ENCODE measurements at regions not wholly inside any gene's neighbourhood (a gene's known extent, or its start where the extent isn't known, plus 50 kb on each side); places are given as distances from the start of the nearest gene placed in this dataset.
"Not testable (repeated sequence)": the region's sequence is repeated elsewhere in the genome, so short reads cannot be mapped to it uniquely, and the experiment has no call there.

GRCh38 chr1:182159443-182159842 is 97.9 kb upstream of the ZNF648 start:
- intact Hi-C loops (cut with DNase I, micrococcal nuclease): no loop called here
- no peaks in the 10 kb centered on the region for H3K27me3 Mint-ChIP-seq
- Histone ChIP-seq H3K4me3 (ENCODE audit: low read length) (no peak overlapping the region), H3K36me3 (ENCODE audit: insufficient read depth, low read length) (no peaks in the 10 kb centered on the region), H3K4me1 (ENCODE audit: insufficient read depth, low read length) (no peaks in the 10 kb centered on the region), H3K27me3 (ENCODE audit: control insufficient read depth in 1 of 2, insufficient read depth in 2 of 2, low read length in 2 of 2) (no peaks in the 10 kb centered on the region), H3K27ac (ENCODE audit: low read depth in 1 of 2, low read length in 2 of 2) (no peak overlapping the region), H3K9me3 (ENCODE audit: control insufficient read depth in 1 of 2, insufficient read depth in 1 of 2, low read length in 2 of 2) (peaks cover 0 to 6% of the 10 kb centered on the region in 2 experiments)
- DNase-seq (no peak), ATAC-seq (ENCODE audit: poor library complexity) (no peak)
- H3K4me3 Mint-ChIP-seq: no peak overlapping the region
- H3K9me3 Mint-ChIP-seq: peaks cover 2% of the 10 kb centered on the region
- H3K4me1 Mint-ChIP-seq (ENCODE audit: low read depth): no peaks in the 10 kb centered on the region
- ChIA-PET POLR2A (interaction anchor here (0.7 kb wide), 1 partner anchor 11 kb away, joined by 5 read pairs; no protein-coding TSS in a partner anchor), CTCF (no interaction called here)
- no peak overlapping the region for H3K27ac Mint-ChIP-seq
- no peaks in the 10 kb centered on the region for H3K36me3 Mint-ChIP-seq (ENCODE audit: low read depth)
- TF ChIP-seq, protein P1, sequence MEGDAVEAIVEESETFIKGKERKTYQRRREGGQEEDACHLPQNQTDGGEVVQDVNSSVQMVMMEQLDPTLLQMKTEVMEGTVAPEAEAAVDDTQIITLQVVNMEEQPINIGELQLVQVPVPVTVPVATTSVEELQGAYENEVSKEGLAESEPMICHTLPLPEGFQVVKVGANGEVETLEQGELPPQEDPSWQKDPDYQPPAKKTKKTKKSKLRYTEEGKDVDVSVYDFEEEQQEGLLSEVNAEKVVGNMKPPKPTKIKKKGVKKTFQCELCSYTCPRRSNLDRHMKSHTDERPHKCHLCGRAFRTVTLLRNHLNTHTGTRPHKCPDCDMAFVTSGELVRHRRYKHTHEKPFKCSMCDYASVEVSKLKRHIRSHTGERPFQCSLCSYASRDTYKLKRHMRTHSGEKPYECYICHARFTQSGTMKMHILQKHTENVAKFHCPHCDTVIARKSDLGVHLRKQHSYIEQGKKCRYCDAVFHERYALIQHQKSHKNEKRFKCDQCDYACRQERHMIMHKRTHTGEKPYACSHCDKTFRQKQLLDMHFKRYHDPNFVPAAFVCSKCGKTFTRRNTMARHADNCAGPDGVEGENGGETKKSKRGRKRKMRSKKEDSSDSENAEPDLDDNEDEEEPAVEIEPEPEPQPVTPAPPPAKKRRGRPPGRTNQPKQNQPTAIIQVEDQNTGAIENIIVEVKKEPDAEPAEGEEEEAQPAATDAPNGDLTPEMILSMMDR (IDR thresholded peaks at IDR 0.05): no peak

GRCh38 chr1:182157187-182157586 is 95.7 kb upstream of the ZNF648 start:
- no peak overlapping the region for H3K27ac Mint-ChIP-seq
- H3K27ac ChIP-seq (ENCODE audit: low read depth in 1 of 2, low read length in 2 of 2): no peak overlapping the region
- H3K27me3 ChIP-seq (ENCODE audit: control insufficient read depth in 1 of 2, insufficient read depth in 2 of 2, low read length in 2 of 2): no peaks in the 10 kb centered on the region
- no peaks in the 10 kb centered on the region for H3K36me3 ChIP-seq (ENCODE audit: insufficient read depth, low read length)
- H3K4me1 ChIP-seq (ENCODE audit: insufficient read depth, low read length): no peaks in the 10 kb centered on the region
- DNase-seq (no peak), ATAC-seq (ENCODE audit: poor library complexity) (no peak)
- H3K4me1 Mint-ChIP-seq (ENCODE audit: low read depth): no peaks in the 10 kb centered on the region
- no peak overlapping the region for H3K4me3 ChIP-seq (ENCODE audit: low read length)
- H3K9me3 ChIP-seq (ENCODE audit: control insufficient read depth in 1 of 2, insufficient read depth in 1 of 2, low read length in 2 of 2): peaks cover 0 to 6% of the 10 kb centered on the region in 2 experiments
- peaks cover 2% of the 10 kb centered on the region for H3K9me3 Mint-ChIP-seq
- no peaks in the 10 kb centered on the region for H3K27me3 Mint-ChIP-seq
- TF ChIP-seq, protein P1 (IDR thresholded peaks at IDR 0.05): no peak
- intact Hi-C loops (cut with DNase I, micrococcal nuclease): no loop called here
- no peak overlapping the region for H3K4me3 Mint-ChIP-seq
- POLR2A ChIA-PET: no interaction called here
- H3K36me3 Mint-ChIP-seq (ENCODE audit: low read depth): no peaks in the 10 kb centered on the region
- CTCF ChIA-PET: interaction anchor here (2.1 kb wide), 1 partner anchor 14 kb away, joined by 5 read pairs; no protein-coding TSS in a partner anchor

- H3K27ac Mint-ChIP-seq; H3K9me3 ChIP-seq (ENCODE audit: control insufficient read depth in 1 of 2, insufficient read depth in 1 of 2, low read length in 2 of 2); H3K27ac ChIP-seq (ENCODE audit: low read depth in 1 of 2, low read length in 2 of 2); H3K27me3 Mint-ChIP-seq; H3K4me1 ChIP-seq (ENCODE audit: insufficient read depth, low read length); CTCF ChIA-PET; ATAC-seq (ENCODE audit: poor library complexity); H3K27me3 ChIP-seq (ENCODE audit: control insufficient read depth in 1 of 2, insufficient read depth in 2 of 2, low read length in 2 of 2); DNase-seq; H3K36me3 ChIP-seq (ENCODE audit: insufficient read depth, low read length); POLR2A ChIA-PET; H3K36me3 Mint-ChIP-seq (ENCODE audit: low read depth); H3K4me1 Mint-ChIP-seq (ENCODE audit: low read depth); H3K4me3 Mint-ChIP-seq; intact Hi-C loops (cut with DNase I, micrococcal nuclease); H3K4me3 ChIP-seq (ENCODE audit: low read length); H3K9me3 Mint-ChIP-seq: not testable (repeated sequence)
These were observed 92.9 kb upstream of the ZNF648 start for GRCh38 chr1:182154425-182154824.

GRCh38 chr1:182149411-182149965 is 88.0 kb upstream of the ZNF648 start:
- no peaks in the 10 kb centered on the region for H3K4me1 Mint-ChIP-seq (ENCODE audit: low read depth)
- no peak overlapping the region for H3K27ac Mint-ChIP-seq
- no peaks in the 10 kb centered on the region for H3K9me3 Mint-ChIP-seq
- TF ChIP-seq, protein P1 (IDR thresholded peaks at IDR 0.05): no peak
- POLR2A ChIA-PET: no interaction called here
- no peaks in the 10 kb centered on the region for H3K27me3 ChIP-seq (ENCODE audit: control insufficient read depth in 1 of 2, insufficient read depth in 2 of 2, low read length in 2 of 2)
- CTCF ChIA-PET: no interaction called here
- no peaks in the 10 kb centered on the region for H3K27me3 Mint-ChIP-seq
- H3K36me3 Mint-ChIP-seq (ENCODE audit: low read depth): no peaks in the 10 kb centered on the region
- H3K4me1 ChIP-seq (ENCODE audit: insufficient read depth, low read length): no peaks in the 10 kb centered on the region
- no peak overlapping the region for H3K4me3 Mint-ChIP-seq
- intact Hi-C loops (cut with DNase I, micrococcal nuclease): no loop called here
- ATAC-seq (ENCODE audit: poor library complexity) (peak; percentile 41), DNase-seq (peak in 3 of 14 experiments; percentile 45 to 79 (median 69))
- H3K36me3 ChIP-seq (ENCODE audit: insufficient read depth, low read length): no peaks in the 10 kb centered on the region
- no peak overlapping the region for H3K4me3 ChIP-seq (ENCODE audit: low read length)
- no peaks in the 10 kb centered on the region for H3K9me3 ChIP-seq (ENCODE audit: control insufficient read depth in 1 of 2, insufficient read depth in 1 of 2, low read length in 2 of 2)
- H3K27ac ChIP-seq (ENCODE audit: low read depth in 1 of 2, low read length in 2 of 2): peak overlapping the region in 1 of 2 donors; percentile 29

Data from CD4-positive, alpha-beta T cell (primary cell).